ENCODE measurements at regions not wholly inside any gene's neighbourhood (a gene's known extent, or its start where the extent isn't known, plus 50 kb on each side); places are given as distances from the start of the nearest gene placed in this dataset.

DNA sequence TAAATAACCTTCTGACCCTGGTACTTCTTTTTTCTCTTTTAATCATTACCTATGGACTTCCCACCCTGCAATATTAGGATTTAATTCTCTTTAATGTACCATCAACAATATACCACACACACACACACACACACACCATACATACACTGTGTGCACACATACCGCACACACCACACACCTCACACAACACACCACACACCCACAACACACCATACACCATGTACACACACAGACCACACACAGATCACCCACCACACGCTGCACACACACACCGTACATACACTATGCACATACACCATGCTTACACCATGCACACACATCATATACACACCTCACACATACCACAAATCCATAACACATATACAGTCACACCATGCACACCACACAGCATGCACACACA is 57.4 kb upstream of the MAP3K4 start:
- no peak for DNase-seq (ENCODE audit: extremely low spot score)
- CTCF ChIA-PET, result interaction anchor here (8.7 kb wide), 1 partner anchor 438 kb away, joined by 69 read pairs; no protein-coding TSS in a partner anchor
- no peak for TF ChIP-seq CTBP1 (IDR thresholded peaks at IDR 0.05; ENCODE audit: borderline replicate concordance)
- no peak for TF ChIP-seq FOXK2 (IDR thresholded peaks at IDR 0.05)
- no peak for TF ChIP-seq SP1 (IDR thresholded peaks at IDR 0.05)
- TF ChIP-seq FOXA1 (IDR thresholded peaks at IDR 0.05), result no peak
- TF ChIP-seq SUZ12 (IDR thresholded peaks at IDR 0.05), result no peak
- no peak for TF ChIP-seq BHLHE40 (IDR thresholded peaks at IDR 0.05; ENCODE audit: borderline replicate concordance)
- TF ChIP-seq ARNT (IDR thresholded peaks at IDR 0.05), result no peak
- TF ChIP-seq LEF1 (IDR thresholded peaks at IDR 0.05; ENCODE audit: borderline replicate concordance), result no peak
- TF ChIP-seq NFRKB (IDR thresholded peaks at IDR 0.05), result no peak
- TF ChIP-seq ELF4 (IDR thresholded peaks at IDR 0.05), result no peak
- TF ChIP-seq HDGF (IDR thresholded peaks at IDR 0.05; ENCODE audit: borderline replicate concordance), result no peak
- no peak for TF ChIP-seq L3MBTL2 (conservative IDR thresholded peaks at IDR 0.05)
- no peak for TF ChIP-seq FOXM1 (IDR thresholded peaks at IDR 0.05; ENCODE audit: borderline replicate concordance)
- no peak for TF ChIP-seq TARDBP (IDR thresholded peaks at IDR 0.05)
- TF ChIP-seq PKNOX1 (IDR thresholded peaks at IDR 0.05), result no peak
- no peak for TF ChIP-seq ZNF384 (IDR thresholded peaks at IDR 0.05)
- POLR2A ChIA-PET, result no interaction called here

DNA sequence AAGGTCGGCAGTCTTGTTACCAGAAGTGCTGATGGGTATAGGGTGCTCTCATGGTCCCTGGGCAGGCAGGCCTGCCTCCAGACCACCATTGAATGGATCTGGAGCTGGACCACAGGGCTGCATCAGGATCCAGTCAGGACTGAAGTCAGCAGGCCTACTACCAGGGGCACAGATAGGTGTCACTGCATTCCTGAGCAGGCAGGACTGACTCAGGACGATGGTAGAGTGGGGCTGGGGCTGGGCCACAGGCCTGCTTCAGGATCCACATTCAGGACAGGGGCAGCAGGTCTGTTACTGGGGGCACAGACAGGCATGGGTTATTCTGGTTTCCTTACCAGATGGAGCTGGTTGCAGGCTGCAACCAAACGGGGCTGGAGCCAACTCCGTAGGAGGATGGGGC is 51.4 kb upstream of the MAP3K4 start:
- ChIA-PET POLR2A (no interaction called here), CTCF (interaction anchor here (1.4 kb wide), 1 partner anchor 9 kb away, joined by 3 read pairs; no protein-coding TSS in a partner anchor)
- DNase-seq (ENCODE audit: extremely low spot score), result no peak
- TF ChIP-seq SUZ12 (IDR thresholded peaks at IDR 0.05) (no peak), PKNOX1 (IDR thresholded peaks at IDR 0.05) (no peak), SP1 (IDR thresholded peaks at IDR 0.05) (no peak), FOXM1 (IDR thresholded peaks at IDR 0.05; ENCODE audit: borderline replicate concordance) (no peak), HDGF (IDR thresholded peaks at IDR 0.05; ENCODE audit: borderline replicate concordance) (no peak), NFRKB (IDR thresholded peaks at IDR 0.05) (no peak), BHLHE40 (IDR thresholded peaks at IDR 0.05; ENCODE audit: borderline replicate concordance) (no peak), CTBP1 (IDR thresholded peaks at IDR 0.05; ENCODE audit: borderline replicate concordance) (no peak), ZNF384 (IDR thresholded peaks at IDR 0.05) (no peak), ARNT (IDR thresholded peaks at IDR 0.05) (no peak), TARDBP (IDR thresholded peaks at IDR 0.05) (no peak), LEF1 (IDR thresholded peaks at IDR 0.05; ENCODE audit: borderline replicate concordance) (no peak), L3MBTL2 (conservative IDR thresholded peaks at IDR 0.05) (no peak), ELF4 (IDR thresholded peaks at IDR 0.05) (no peak), FOXA1 (IDR thresholded peaks at IDR 0.05) (no peak), FOXK2 (IDR thresholded peaks at IDR 0.05) (no peak)

Measured in HEK293T (cell line).